Endothelial cell (in vitro differentiated cells): ENCODE measurements at regions not wholly inside any gene's neighbourhood (a gene's known extent, or its start where the extent isn't known, plus 50 kb on each side); places are given as distances from the start of the nearest gene placed in this dataset.

Experiments
- DNase-seq: peaks from one replicate; pipeline ENCODE4 v3.0.0; 2021; ENCODE audit warnings: low spot score
- H3K27ac Mint-ChIP-seq: one replicate; pipeline ENCODE4 v1.8.0; 2021; ENCODE audit warnings: mixed read lengths, inconsistent platforms; ENCODE audit not compliant: unreplicated experiment
- H3K27me3 Mint-ChIP-seq: one replicate; pipeline ENCODE4 v1.8.0; 2021; ENCODE audit warnings: mild to moderate bottlenecking, moderate library complexity, mixed read lengths, inconsistent platforms; ENCODE audit not compliant: unreplicated experiment
- H3K36me3 Mint-ChIP-seq: one replicate; pipeline ENCODE4 v1.8.0; 2021; ENCODE audit warnings: mild to moderate bottlenecking, low read depth, mixed read lengths, inconsistent platforms; ENCODE audit not compliant: unreplicated experiment
- H3K4me1 Mint-ChIP-seq: one replicate; pipeline ENCODE4 v1.8.0; 2021; ENCODE audit warnings: mild to moderate bottlenecking, mixed read lengths, inconsistent platforms; ENCODE audit not compliant: unreplicated experiment
- H3K4me3 Mint-ChIP-seq: one replicate; pipeline ENCODE4 v1.8.0; 2021; ENCODE audit warnings: mild to moderate bottlenecking, mixed read lengths, inconsistent platforms; ENCODE audit not compliant: unreplicated experiment
- H3K9me3 Mint-ChIP-seq: one replicate; pipeline ENCODE4 v1.8.0; 2021; ENCODE audit warnings: mixed read lengths, inconsistent platforms; ENCODE audit not compliant: unreplicated experiment
- CTCF ChIP-seq: fragments of 200-600 bp; sonication (generic); IDR thresholded peaks from one replicate; pipeline ENCODE4 v1.5.0; 2021; ENCODE audit warnings: antibody characterized with exemption; ENCODE audit not compliant: unreplicated experiment

DNA sequence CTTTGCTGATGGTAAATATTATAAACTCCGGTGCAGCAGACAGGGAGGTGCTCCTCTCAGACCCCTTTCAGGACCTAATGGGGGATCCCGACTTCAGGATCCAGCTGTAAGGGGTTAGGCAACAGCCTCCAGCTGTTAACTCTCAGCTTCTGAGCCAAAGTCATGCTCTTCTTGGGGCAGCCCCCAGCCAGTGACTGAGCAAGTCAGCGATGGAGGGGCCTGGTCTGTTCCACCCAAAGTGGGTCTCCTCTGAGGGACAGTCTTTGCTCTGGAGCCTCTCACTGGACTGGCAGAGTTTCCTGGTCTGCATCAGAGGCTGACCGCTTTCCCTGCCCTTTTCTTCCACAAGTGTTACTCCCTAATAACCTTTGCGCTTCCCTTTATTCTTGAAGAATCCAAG is 184.2 kb upstream of the DIO3 start:
- no peaks in the 10 kb centered on the region for H3K4me1 Mint-ChIP-seq
- H3K9me3 Mint-ChIP-seq = no peaks in the 10 kb centered on the region
- H3K27ac Mint-ChIP-seq = no peak overlapping the region
- H3K27me3 Mint-ChIP-seq = peaks cover 2% of the 10 kb centered on the region
- no peak for DNase-seq
- no peak for TF ChIP-seq CTCF
- no peak overlapping the region for H3K4me3 Mint-ChIP-seq
- H3K36me3 Mint-ChIP-seq = no peaks in the 10 kb centered on the region

GRCh38 chr14:101379842-101380241 is 181.5 kb upstream of the DIO3 start:
- Mint-ChIP-seq H3K4me1 (no peaks in the 10 kb centered on the region), H3K27ac (no peak overlapping the region), H3K27me3 (peaks cover 2% of the 10 kb centered on the region), H3K4me3 (no peak overlapping the region), H3K9me3 (no peaks in the 10 kb centered on the region), H3K36me3 (no peaks in the 10 kb centered on the region)
- TF ChIP-seq CTCF = no peak
- DNase-seq = no peak

DNA sequence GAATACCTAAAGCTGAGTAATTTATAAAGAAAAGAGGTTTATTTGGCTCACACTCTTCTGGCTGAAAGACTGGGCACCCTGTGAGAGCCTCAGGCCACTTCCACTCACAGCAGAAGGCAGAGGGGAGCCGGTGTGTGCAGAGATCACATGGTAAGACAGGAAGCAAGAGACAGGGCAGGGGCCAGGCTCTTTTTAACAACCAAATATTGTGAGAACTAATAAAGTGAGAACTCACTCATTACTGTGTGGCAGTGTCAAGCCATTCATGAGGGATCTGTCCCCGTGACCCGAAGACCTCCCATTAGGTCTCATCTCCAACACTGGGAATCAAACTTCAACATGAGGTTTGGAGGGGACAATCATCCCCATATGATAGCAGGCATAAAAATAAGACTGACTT is 180.8 kb upstream of the DIO3 start:
- Mint-ChIP-seq H3K36me3 (no peaks in the 10 kb centered on the region), H3K27ac (no peak overlapping the region), H3K4me3 (no peak overlapping the region), H3K9me3 (no peaks in the 10 kb centered on the region), H3K27me3 (peaks cover 2% of the 10 kb centered on the region), H3K4me1 (no peaks in the 10 kb centered on the region)
- no peak for TF ChIP-seq CTCF
- no peak for DNase-seq

- no peak overlapping the region for H3K27ac Mint-ChIP-seq
- no peaks in the 10 kb centered on the region for H3K9me3 Mint-ChIP-seq
- DNase-seq = no peak
- H3K36me3 Mint-ChIP-seq = no peaks in the 10 kb centered on the region
- no peaks in the 10 kb centered on the region for H3K4me1 Mint-ChIP-seq
- H3K27me3 Mint-ChIP-seq = peaks cover 2% of the 10 kb centered on the region
- no peak overlapping the region for H3K4me3 Mint-ChIP-seq
- no peak for TF ChIP-seq CTCF
These were observed 180.4 kb upstream of the DIO3 start for GRCh38 chr14:101380940-101381339.

GRCh38 chr14:101383737-101384338 is 177.5 kb upstream of the DIO3 start:
- H3K36me3 Mint-ChIP-seq = no peaks in the 10 kb centered on the region
- no peak overlapping the region for H3K4me3 Mint-ChIP-seq
- H3K9me3 Mint-ChIP-seq = no peaks in the 10 kb centered on the region
- H3K4me1 Mint-ChIP-seq = no peaks in the 10 kb centered on the region
- peaks cover 2% of the 10 kb centered on the region for H3K27me3 Mint-ChIP-seq
- DNase-seq = no peak
- H3K27ac Mint-ChIP-seq = no peak overlapping the region
- TF ChIP-seq CTCF = no peak
